NB4 (cell line): ENCODE measurements at regions not wholly inside any gene's neighbourhood (a gene's known extent, or its start where the extent isn't known, plus 50 kb on each side); places are given as distances from the start of the nearest gene placed in this dataset.

Experiments
- CTCF ChIP-seq: IDR thresholded peaks from one replicate; pipeline ENCODE4 v1.5.1; 2012; ENCODE audit warnings: low read depth, low read length
- MYC ChIP-seq: IDR thresholded peaks from 2 replicates; pipeline ENCODE4 v1.6.1; 2011; ENCODE audit warnings: low read depth, low read length
- POLR2A ChIP-seq: IDR thresholded peaks from 2 replicates; pipeline ENCODE4 v1.6.1; 2011; ENCODE audit warnings: mild to moderate bottlenecking; ENCODE audit not compliant: insufficient read length; ENCODE audit errors: extremely low read depth
- TF ChIP-seq, protein P1 (sequence below): IDR thresholded peaks from 2 replicates; pipeline ENCODE4 v1.6.1; 2011; ENCODE audit warnings: low read depth, low read length

- TF ChIP-seq CTCF (no peak), POLR2A (no peak), MYC (no peak)
- TF ChIP-seq, protein P1, sequence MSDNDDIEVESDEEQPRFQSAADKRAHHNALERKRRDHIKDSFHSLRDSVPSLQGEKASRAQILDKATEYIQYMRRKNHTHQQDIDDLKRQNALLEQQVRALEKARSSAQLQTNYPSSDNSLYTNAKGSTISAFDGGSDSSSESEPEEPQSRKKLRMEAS: no peak
These were observed 141.0 kb downstream of the SLC17A6 start for GRCh38 chr11:22479208-22479607.
